ENCODE measurements at regions not wholly inside any gene's neighbourhood (a gene's known extent, or its start where the extent isn't known, plus 50 kb on each side); places are given as distances from the start of the nearest gene placed in this dataset.

- H3K27ac ChIP-seq (ENCODE audit: low read depth, low read length), result no peak overlapping the region
- no peak overlapping the region for H3K9ac ChIP-seq (ENCODE audit: low read length)
- H3K4me3 ChIP-seq (ENCODE audit: low read depth in 1 of 2, low read length in 2 of 2), result no peak overlapping the region
- H3K9me3 ChIP-seq (ENCODE audit: low read length), result no peaks in the 10 kb centered on the region
- no peaks in the 10 kb centered on the region for H3K4me1 ChIP-seq (ENCODE audit: insufficient read depth, low read length)
- H3K36me3 ChIP-seq (ENCODE audit: insufficient read depth, low read length), result no peaks in the 10 kb centered on the region
- no peaks in the 10 kb centered on the region for H3K27me3 ChIP-seq (ENCODE audit: control insufficient read depth in 1 of 2, insufficient read depth in 2 of 2, low read length in 2 of 2)
Observed at GRCh38 chr5:18987101-18987500, 1000.9 kb downstream of the CDH18 start.

GRCh38 chr5:18990852-18991251, 997.1 kb downstream of the CDH18 start:
- Histone ChIP-seq H3K27ac (ENCODE audit: low read depth, low read length) (no peak overlapping the region), H3K9ac (ENCODE audit: low read length) (no peak overlapping the region), H3K36me3 (ENCODE audit: insufficient read depth, low read length) (no peaks in the 10 kb centered on the region), H3K4me3 (ENCODE audit: low read depth in 1 of 2, low read length in 2 of 2) (no peak overlapping the region), H3K4me1 (ENCODE audit: insufficient read depth, low read length) (no peaks in the 10 kb centered on the region), H3K27me3 (ENCODE audit: control insufficient read depth in 1 of 2, insufficient read depth in 2 of 2, low read length in 2 of 2) (no peaks in the 10 kb centered on the region), H3K9me3 (ENCODE audit: low read length) (no peaks in the 10 kb centered on the region)

GRCh38 chr5:18992264-18992663, 995.7 kb downstream of the CDH18 start:
- H3K27me3 ChIP-seq (ENCODE audit: control insufficient read depth in 1 of 2, insufficient read depth in 2 of 2, low read length in 2 of 2), result no peaks in the 10 kb centered on the region
- no peaks in the 10 kb centered on the region for H3K9me3 ChIP-seq (ENCODE audit: low read length)
- no peak overlapping the region for H3K9ac ChIP-seq (ENCODE audit: low read length)
- H3K36me3 ChIP-seq (ENCODE audit: insufficient read depth, low read length), result no peaks in the 10 kb centered on the region
- no peaks in the 10 kb centered on the region for H3K4me1 ChIP-seq (ENCODE audit: insufficient read depth, low read length)
- H3K4me3 ChIP-seq (ENCODE audit: low read depth in 1 of 2, low read length in 2 of 2), result no peak overlapping the region
- H3K27ac ChIP-seq (ENCODE audit: low read depth, low read length), result no peak overlapping the region

- H3K9me3 ChIP-seq (ENCODE audit: low read length), result no peaks in the 10 kb centered on the region
- H3K9ac ChIP-seq (ENCODE audit: low read length), result no peak overlapping the region
- H3K36me3 ChIP-seq (ENCODE audit: insufficient read depth, low read length), result no peaks in the 10 kb centered on the region
- H3K4me3 ChIP-seq (ENCODE audit: low read depth in 1 of 2, low read length in 2 of 2), result no peak overlapping the region
- H3K27me3 ChIP-seq (ENCODE audit: control insufficient read depth in 1 of 2, insufficient read depth in 2 of 2, low read length in 2 of 2), result no peaks in the 10 kb centered on the region
- H3K27ac ChIP-seq (ENCODE audit: low read depth, low read length), result no peak overlapping the region
- H3K4me1 ChIP-seq (ENCODE audit: insufficient read depth, low read length), result no peaks in the 10 kb centered on the region
Observed at GRCh38 chr5:18999478-18999877, 988.5 kb downstream of the CDH18 start.

GRCh38 chr5:19001054-19001453, 986.9 kb downstream of the CDH18 start:
- no peaks in the 10 kb centered on the region for H3K36me3 ChIP-seq (ENCODE audit: insufficient read depth, low read length)
- H3K27ac ChIP-seq (ENCODE audit: low read depth, low read length), result no peak overlapping the region
- no peaks in the 10 kb centered on the region for H3K27me3 ChIP-seq (ENCODE audit: control insufficient read depth in 1 of 2, insufficient read depth in 2 of 2, low read length in 2 of 2)
- H3K4me1 ChIP-seq (ENCODE audit: insufficient read depth, low read length), result no peaks in the 10 kb centered on the region
- no peak overlapping the region for H3K9ac ChIP-seq (ENCODE audit: low read length)
- no peak overlapping the region for H3K4me3 ChIP-seq (ENCODE audit: low read depth in 1 of 2, low read length in 2 of 2)
- no peaks in the 10 kb centered on the region for H3K9me3 ChIP-seq (ENCODE audit: low read length)

GRCh38 chr5:19001539-19001938, 986.5 kb downstream of the CDH18 start:
- H3K4me1 ChIP-seq (ENCODE audit: insufficient read depth, low read length), result no peaks in the 10 kb centered on the region
- no peak overlapping the region for H3K4me3 ChIP-seq (ENCODE audit: low read depth in 1 of 2, low read length in 2 of 2)
- H3K9me3 ChIP-seq (ENCODE audit: low read length), result no peaks in the 10 kb centered on the region

GRCh38 chr5:19002111-19002510, 985.9 kb downstream of the CDH18 start:
- Histone ChIP-seq H3K4me3 (ENCODE audit: low read depth in 1 of 2, low read length in 2 of 2) (no peak overlapping the region), H3K27ac (ENCODE audit: low read depth, low read length) (no peak overlapping the region), H3K36me3 (ENCODE audit: insufficient read depth, low read length) (no peaks in the 10 kb centered on the region), H3K4me1 (ENCODE audit: insufficient read depth, low read length) (no peaks in the 10 kb centered on the region), H3K9me3 (ENCODE audit: low read length) (no peaks in the 10 kb centered on the region), H3K9ac (ENCODE audit: low read length) (no peak overlapping the region), H3K27me3 (ENCODE audit: control insufficient read depth in 1 of 2, insufficient read depth in 2 of 2, low read length in 2 of 2) (no peaks in the 10 kb centered on the region)

More at GRCh38 chr5:19001539-19001938, 986.5 kb downstream of the CDH18 start:
- no peak overlapping the region for H3K9ac ChIP-seq (ENCODE audit: low read length)
- H3K27me3 ChIP-seq (ENCODE audit: control insufficient read depth in 1 of 2, insufficient read depth in 2 of 2, low read length in 2 of 2), result no peaks in the 10 kb centered on the region
- no peak overlapping the region for H3K27ac ChIP-seq (ENCODE audit: low read depth, low read length)
- H3K36me3 ChIP-seq (ENCODE audit: insufficient read depth, low read length), result no peaks in the 10 kb centered on the region

- Histone ChIP-seq H3K9me3 (ENCODE audit: low read length) (no peaks in the 10 kb centered on the region), H3K9ac (ENCODE audit: low read length) (no peak overlapping the region), H3K27me3 (ENCODE audit: control insufficient read depth in 1 of 2, insufficient read depth in 2 of 2, low read length in 2 of 2) (no peaks in the 10 kb centered on the region), H3K27ac (ENCODE audit: low read depth, low read length) (no peak overlapping the region), H3K36me3 (ENCODE audit: insufficient read depth, low read length) (no peaks in the 10 kb centered on the region), H3K4me1 (ENCODE audit: insufficient read depth, low read length) (no peaks in the 10 kb centered on the region), H3K4me3 (ENCODE audit: low read depth in 1 of 2, low read length in 2 of 2) (no peak overlapping the region)
Observed at GRCh38 chr5:19018822-19019221, 969.2 kb downstream of the CDH18 start.

- H3K4me3 ChIP-seq (ENCODE audit: low read depth in 1 of 2, low read length in 2 of 2), result no peak overlapping the region
- H3K27me3 ChIP-seq (ENCODE audit: control insufficient read depth in 1 of 2, insufficient read depth in 2 of 2, low read length in 2 of 2), result no peaks in the 10 kb centered on the region
- no peaks in the 10 kb centered on the region for H3K4me1 ChIP-seq (ENCODE audit: insufficient read depth, low read length)
- no peak overlapping the region for H3K27ac ChIP-seq (ENCODE audit: low read depth, low read length)
- H3K9me3 ChIP-seq (ENCODE audit: low read length), result no peaks in the 10 kb centered on the region
- no peaks in the 10 kb centered on the region for H3K36me3 ChIP-seq (ENCODE audit: insufficient read depth, low read length)
- H3K9ac ChIP-seq (ENCODE audit: low read length), result no peak overlapping the region
Observed at GRCh38 chr5:19031491-19031890, 956.5 kb downstream of the CDH18 start.

GRCh38 chr5:19035816-19036215, 952.2 kb downstream of the CDH18 start:
- no peaks in the 10 kb centered on the region for H3K4me1 ChIP-seq (ENCODE audit: insufficient read depth, low read length)
- H3K9me3 ChIP-seq (ENCODE audit: low read length), result no peaks in the 10 kb centered on the region
- no peaks in the 10 kb centered on the region for H3K36me3 ChIP-seq (ENCODE audit: insufficient read depth, low read length)
- no peaks in the 10 kb centered on the region for H3K27me3 ChIP-seq (ENCODE audit: control insufficient read depth in 1 of 2, insufficient read depth in 2 of 2, low read length in 2 of 2)
- H3K9ac ChIP-seq (ENCODE audit: low read length), result no peak overlapping the region
- H3K27ac ChIP-seq (ENCODE audit: low read depth, low read length), result no peak overlapping the region
- H3K4me3 ChIP-seq (ENCODE audit: low read depth in 1 of 2, low read length in 2 of 2), result no peak overlapping the region

- Histone ChIP-seq H3K27ac (ENCODE audit: low read depth, low read length) (no peak overlapping the region), H3K4me1 (ENCODE audit: insufficient read depth, low read length) (no peaks in the 10 kb centered on the region), H3K36me3 (ENCODE audit: insufficient read depth, low read length) (no peaks in the 10 kb centered on the region), H3K9me3 (ENCODE audit: low read length) (no peaks in the 10 kb centered on the region), H3K4me3 (ENCODE audit: low read depth in 1 of 2, low read length in 2 of 2) (no peak overlapping the region), H3K9ac (ENCODE audit: low read length) (no peak overlapping the region), H3K27me3 (ENCODE audit: control insufficient read depth in 1 of 2, insufficient read depth in 2 of 2, low read length in 2 of 2) (no peaks in the 10 kb centered on the region)
Observed at GRCh38 chr5:19042106-19042505, 945.9 kb downstream of the CDH18 start.

- Histone ChIP-seq H3K9ac (ENCODE audit: low read length) (no peak overlapping the region), H3K4me3 (ENCODE audit: low read depth in 1 of 2, low read length in 2 of 2) (no peak overlapping the region)
Observed at GRCh38 chr5:19044311-19044710, 943.7 kb downstream of the CDH18 start.

More at GRCh38 chr5:19044311-19044710, 943.7 kb downstream of the CDH18 start:
- Histone ChIP-seq H3K9me3 (ENCODE audit: low read length) (no peaks in the 10 kb centered on the region), H3K27ac (ENCODE audit: low read depth, low read length) (no peak overlapping the region), H3K36me3 (ENCODE audit: insufficient read depth, low read length) (no peaks in the 10 kb centered on the region), H3K27me3 (ENCODE audit: control insufficient read depth in 1 of 2, insufficient read depth in 2 of 2, low read length in 2 of 2) (no peaks in the 10 kb centered on the region), H3K4me1 (ENCODE audit: insufficient read depth, low read length) (no peaks in the 10 kb centered on the region)

All from muscle layer of colon (tissue), 2 donors.